K562 (cell line): ENCODE measurements at regions not wholly inside any gene's neighbourhood (a gene's known extent, or its start where the extent isn't known, plus 50 kb on each side); places are given as distances from the start of the nearest gene placed in this dataset.

ENCODE experiments used
- ATAC-seq: fragments of 200-7000 bp; cut with Tn5 transposase; 3 replicates; pipeline ENCODE4 v1.9.1; 2020; ENCODE audit warnings: moderate library complexity
- BruUV-seq: library from RNA; stranded (reverse); fragments of 400-500 nt; replicated peaks from 2 replicates; lab custom pipeline; 2021; lab: Mats Ljungman, UMichigan
- CTCF ChIA-PET: fragments of 300-600 bp; formaldehyde crosslinking; extraction: SDS; loops from one replicate; lab custom pipeline; 2021; ENCODE audit warnings: low intra/inter-chr PET ratio; lab: Yijun Ruan, JAX
- POLR2A ChIA-PET: fragments of 300-600, 350-650 bp; sonication (Branson Sonifier 250); formaldehyde crosslinking; extraction: SDS; loops from one replicate; lab custom pipeline; 2021; ENCODE audit warnings: antibody characterized with exemption, inconsistent platforms; lab: Yijun Ruan, JAX
- DNase-seq, 4 experiments: peaks; one replicate each; pipeline versions ENCODE4 v3.0.0 to v3.0.0-alpha.2; 2011 to 2018; ENCODE audit warnings: low spot score in 3 of 4, mixed read lengths in 3 of 4; ENCODE audit errors: extremely low read depth in 1 of 4
- FAIRE-seq: peaks from 2 replicates; lab custom pipeline; 2011; peaks lifted over from hg19 to GRCh38; lab: Jason Lieb, UNC
- H2AFZ ChIP-seq: 2 replicates; pipeline ENCODE4 v1.6.0; 2011; ENCODE audit warnings: low read depth, low read length, control low read depth, inconsistent platforms
- H3K27ac ChIP-seq: fragments of 200-600 bp; 3 replicates; pipeline ENCODE4 v1.8.0; 2011; ENCODE audit warnings: low read depth, mild to moderate bottlenecking, control low read depth, inconsistent platforms, low read length, moderate library complexity, mixed read lengths; ENCODE audit errors: extremely low read depth
- H3K27me3 ChIP-seq, 2 experiments: fragments of 300-600 bp in 1 of 2; 2 replicates in 1 of 2; 3 replicates in 1 of 2; pipeline versions ENCODE4 v1.6.0 to v1.8.0; 2011; ENCODE audit warnings: inconsistent platforms in 2 of 2, low read length in 2 of 2, mild to moderate bottlenecking in 1 of 2, mixed read lengths in 1 of 2, moderate library complexity in 1 of 2; ENCODE audit not compliant: control insufficient read depth in 2 of 2, insufficient read depth in 2 of 2
- H3K36me3 ChIP-seq: fragments of 300-600 bp; 3 replicates; pipeline ENCODE4 v1.8.0; 2011; ENCODE audit warnings: mild to moderate bottlenecking, low read length, inconsistent platforms; ENCODE audit not compliant: control insufficient read depth, insufficient read depth
- H3K4me1 ChIP-seq, 2 experiments: fragments of 200-600 bp in 1 of 2; replicated peaks in 1 of 2; 2 replicates in 1 of 2; 3 replicates in 1 of 2; pipeline versions ENCODE4 v1.5.1 to v1.8.0; 2011; ENCODE audit warnings: inconsistent platforms in 2 of 2, low read length in 2 of 2, mild to moderate bottlenecking in 1 of 2, mixed read lengths in 1 of 2, moderate library complexity in 1 of 2; ENCODE audit not compliant: control insufficient read depth in 2 of 2, insufficient read depth in 2 of 2
- H3K4me2 ChIP-seq: 2 replicates; pipeline ENCODE4 v1.6.1; 2011; ENCODE audit warnings: low read length, control low read depth, inconsistent platforms, mixed read lengths; ENCODE audit not compliant: insufficient read depth
- H3K4me3 ChIP-seq: fragments of 200-600 bp; sonication (generic), shearing (Covaris generic); 2 replicates; pipeline ENCODE4 v1.5.1; 2016; ENCODE audit warnings: control low read depth, inconsistent platforms
- H3K79me2 ChIP-seq: fragments of 200-600 bp; 3 replicates; pipeline ENCODE4 v1.8.0; 2011; ENCODE audit warnings: low read length, inconsistent platforms; ENCODE audit not compliant: control insufficient read depth, insufficient read depth
- H3K9ac ChIP-seq, 2 experiments: 2 replicates each; pipeline versions ENCODE4 v1.6.0 to v1.6.1; 2011; ENCODE audit warnings: low read depth in 2 of 2, low read length in 2 of 2, control low read depth in 1 of 2, inconsistent platforms in 1 of 2, mild to moderate bottlenecking in 1 of 2, mixed read lengths in 1 of 2; ENCODE audit not compliant: insufficient read depth in 1 of 2
- H3K9me1 ChIP-seq: one replicate; pipeline ENCODE4 v1.6.0; 2011; ENCODE audit warnings: inconsistent platforms, mild to moderate bottlenecking, low read length, moderate library complexity; ENCODE audit not compliant: control insufficient read depth, insufficient read depth
- H3K9me3 ChIP-seq: replicated peaks from 2 replicates; pipeline ENCODE4 v1.5.1; 2011; ENCODE audit warnings: low read depth, low read length, inconsistent platforms; ENCODE audit not compliant: control insufficient read depth, insufficient read depth
- H4K20me1 ChIP-seq: replicated peaks from 2 replicates; pipeline ENCODE4 v1.6.1; 2011; ENCODE audit warnings: low read length, inconsistent platforms, mixed read lengths; ENCODE audit not compliant: control insufficient read depth, insufficient read depth
- CREBBP ChIP-seq: IDR thresholded peaks from one replicate; pipeline ENCODE4 v1.6.1; 2012; ENCODE audit warnings: low read depth, mild to moderate bottlenecking, control low read depth, inconsistent platforms, low read length
- PCBP2 ChIP-seq: fragments of 200-400 bp; formaldehyde crosslinking; IDR thresholded peaks from 2 replicates; pipeline ENCODE4 v1.6.1; 2018; ENCODE audit warnings: low read length, low read depth, mild to moderate bottlenecking, moderate library complexity; ENCODE audit not compliant: poor library complexity, severe bottlenecking
- WGBS: fragments of 100-300 bp; shearing (Covaris generic); methylation state at CpG from one replicate; pipeline ENCODE4 v1.1.6; 2016; ENCODE audit warnings: low coverage, mixed read lengths; ENCODE audit not compliant: insufficient coverage; ENCODE audit errors: missing lambda C conversion rate; 5-methylcytosine and 5-hydroxymethylcytosine counted together
- in situ Hi-C: fragments of 300-500 bp; cut with MboI; formaldehyde crosslinking; loops from 4 replicates; pipeline ENCODE4 v1.15.0; 2018; ENCODE audit warnings: inconsistent platforms, mixed read lengths
- intact Hi-C: fragments of 100-400 bp; cut with micrococcal nuclease; formaldehyde crosslinking; loops from 2 replicates; pipeline ENCODE4 v1.14.2; 2022
- TF ChIP-seq, protein P1 (sequence below): sonication (generic); formaldehyde crosslinking; IDR thresholded peaks from 2 replicates; pipeline ENCODE4 v1.5.0; 2020; ENCODE audit warnings: missing genetic modification reagents
- TF ChIP-seq, protein P2 (sequence below): fragments of 250-450 bp; sonication (Bioruptor Pico); IDR thresholded peaks from 2 replicates; pipeline ENCODE4 v1.4.0; 2020
- TF ChIP-seq, protein P3 (sequence below): fragments of 250-450 bp; sonication (Bioruptor Pico); IDR thresholded peaks from 2 replicates; pipeline ENCODE4 v1.5.0; 2020; ENCODE audit warnings: mild to moderate bottlenecking, borderline replicate concordance

DNA sequence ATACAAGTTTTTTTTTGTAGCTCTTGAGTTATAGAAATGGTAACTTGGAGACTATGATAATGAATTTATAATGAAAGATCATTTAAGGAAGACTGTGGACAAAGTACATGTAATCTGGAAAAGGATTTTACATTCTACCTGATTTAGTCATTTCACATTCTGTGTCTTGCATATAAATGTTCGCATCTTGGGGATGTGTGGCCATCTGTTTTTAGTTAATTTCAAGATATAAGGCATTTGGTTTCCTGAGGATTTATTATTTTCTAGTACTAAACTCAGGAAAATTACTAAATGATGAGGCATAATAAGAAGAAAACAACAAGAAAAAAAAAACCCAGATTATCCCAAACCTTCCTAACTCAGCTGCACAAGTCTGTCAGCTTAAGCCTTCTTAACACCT, 112.7 kb upstream of the PRL start:
- intact Hi-C loops (no loop called here), in situ Hi-C loops (no loop called here)

More for the DNA sequence above, 112.7 kb upstream of the PRL start:
- TF ChIP-seq, protein P1, sequence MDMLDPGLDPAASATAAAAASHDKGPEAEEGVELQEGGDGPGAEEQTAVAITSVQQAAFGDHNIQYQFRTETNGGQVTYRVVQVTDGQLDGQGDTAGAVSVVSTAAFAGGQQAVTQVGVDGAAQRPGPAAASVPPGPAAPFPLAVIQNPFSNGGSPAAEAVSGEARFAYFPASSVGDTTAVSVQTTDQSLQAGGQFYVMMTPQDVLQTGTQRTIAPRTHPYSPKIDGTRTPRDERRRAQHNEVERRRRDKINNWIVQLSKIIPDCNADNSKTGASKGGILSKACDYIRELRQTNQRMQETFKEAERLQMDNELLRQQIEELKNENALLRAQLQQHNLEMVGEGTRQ (CRISPR knock-in tag), result no peak
- TF ChIP-seq, protein P2, sequence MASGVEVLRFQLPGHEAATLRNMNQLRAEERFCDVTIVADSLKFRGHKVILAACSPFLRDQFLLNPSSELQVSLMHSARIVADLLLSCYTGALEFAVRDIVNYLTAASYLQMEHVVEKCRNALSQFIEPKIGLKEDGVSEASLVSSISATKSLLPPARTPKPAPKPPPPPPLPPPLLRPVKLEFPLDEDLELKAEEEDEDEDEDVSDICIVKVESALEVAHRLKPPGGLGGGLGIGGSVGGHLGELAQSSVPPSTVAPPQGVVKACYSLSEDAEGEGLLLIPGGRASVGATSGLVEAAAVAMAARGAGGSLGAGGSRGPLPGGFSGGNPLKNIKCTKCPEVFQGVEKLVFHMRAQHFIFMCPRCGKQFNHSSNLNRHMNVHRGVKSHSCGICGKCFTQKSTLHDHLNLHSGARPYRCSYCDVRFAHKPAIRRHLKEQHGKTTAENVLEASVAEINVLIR (CRISPR knock-in tag), result no peak
- TF ChIP-seq PCBP2 (no peak), CREBBP (no peak)
- TF ChIP-seq, protein P3, sequence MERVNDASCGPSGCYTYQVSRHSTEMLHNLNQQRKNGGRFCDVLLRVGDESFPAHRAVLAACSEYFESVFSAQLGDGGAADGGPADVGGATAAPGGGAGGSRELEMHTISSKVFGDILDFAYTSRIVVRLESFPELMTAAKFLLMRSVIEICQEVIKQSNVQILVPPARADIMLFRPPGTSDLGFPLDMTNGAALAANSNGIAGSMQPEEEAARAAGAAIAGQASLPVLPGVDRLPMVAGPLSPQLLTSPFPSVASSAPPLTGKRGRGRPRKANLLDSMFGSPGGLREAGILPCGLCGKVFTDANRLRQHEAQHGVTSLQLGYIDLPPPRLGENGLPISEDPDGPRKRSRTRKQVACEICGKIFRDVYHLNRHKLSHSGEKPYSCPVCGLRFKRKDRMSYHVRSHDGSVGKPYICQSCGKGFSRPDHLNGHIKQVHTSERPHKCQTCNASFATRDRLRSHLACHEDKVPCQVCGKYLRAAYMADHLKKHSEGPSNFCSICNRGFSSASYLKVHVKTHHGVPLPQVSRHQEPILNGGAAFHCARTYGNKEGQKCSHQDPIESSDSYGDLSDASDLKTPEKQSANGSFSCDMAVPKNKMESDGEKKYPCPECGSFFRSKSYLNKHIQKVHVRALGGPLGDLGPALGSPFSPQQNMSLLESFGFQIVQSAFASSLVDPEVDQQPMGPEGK (CRISPR knock-in tag), result no peak
- no TSS peak for BruUV-seq
- 0% methylated on average over 1 of the region's 1 CpG for WGBS
- CTCF ChIA-PET, result no interaction called here
- DNase-seq (no peak), ATAC-seq (no peak), FAIRE-seq (no peak)
- no peaks in the 10 kb centered on the region for H3K36me3 ChIP-seq
- no peaks in the 10 kb centered on the region for H3K4me1 ChIP-seq
- H3K9ac ChIP-seq, result no peak overlapping the region
- POLR2A ChIA-PET, result no interaction called here
- no peaks in the 10 kb centered on the region for H3K9me3 ChIP-seq
- H4K20me1 ChIP-seq, result no peaks in the 10 kb centered on the region
- H3K4me3 ChIP-seq, result no peak overlapping the region
- H3K79me2 ChIP-seq, result no peaks in the 10 kb centered on the region
- H3K4me2 ChIP-seq, result no peak overlapping the region
- H2AFZ ChIP-seq, result no peak overlapping the region
- no peaks in the 10 kb centered on the region for H3K9me1 ChIP-seq
- H3K27me3 ChIP-seq, result no peaks in the 10 kb centered on the region
- no peak overlapping the region for H3K27ac ChIP-seq
